NB4 (cell line): ENCODE measurements at regions not wholly inside any gene's neighbourhood (a gene's known extent, or its start where the extent isn't known, plus 50 kb on each side); places are given as distances from the start of the nearest gene placed in this dataset.

Experiments
- CTCF ChIP-seq: IDR thresholded peaks from one replicate; pipeline ENCODE4 v1.5.1; 2012; ENCODE audit warnings: low read depth, low read length
- POLR2A ChIP-seq: IDR thresholded peaks from 2 replicates; pipeline ENCODE4 v1.6.1; 2011; ENCODE audit warnings: mild to moderate bottlenecking; ENCODE audit not compliant: insufficient read length; ENCODE audit errors: extremely low read depth

- no peak for TF ChIP-seq CTCF
- no peak for TF ChIP-seq POLR2A
Observed at GRCh38 chr1:193359631-193360030, 173.2 kb upstream of the B3GALT2 start.
